GM12872 (cell line): ENCODE measurements at regions not wholly inside any gene's neighbourhood (a gene's known extent, or its start where the extent isn't known, plus 50 kb on each side); places are given as distances from the start of the nearest gene placed in this dataset.

Experiments
- TF ChIP-seq, protein P1 (sequence below): IDR thresholded peaks from 3 replicates; pipeline ENCODE4 v1.5.1; 2011; ENCODE audit warnings: low read depth, mild to moderate bottlenecking, low read length, moderate library complexity; ENCODE audit not compliant: insufficient read depth

DNA sequence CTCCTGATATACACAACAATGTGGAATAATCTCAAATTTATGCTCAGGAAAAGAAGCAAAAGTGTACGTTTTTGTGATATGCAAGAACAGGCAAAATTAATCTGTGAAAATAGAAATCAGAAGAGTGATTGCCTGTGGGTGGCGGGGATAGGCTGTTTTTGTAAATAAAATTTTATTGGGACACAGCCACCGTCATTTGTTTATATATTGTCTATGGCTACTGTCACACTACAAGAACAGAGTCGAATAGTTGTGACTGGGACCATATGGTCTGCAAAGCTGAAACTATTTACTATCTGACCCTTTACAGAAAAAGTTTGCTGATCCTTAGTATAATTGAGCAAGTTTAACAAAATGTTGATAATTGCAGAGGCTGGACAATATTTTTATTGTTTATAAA lies 269.5 kb upstream of the HTR2A start:
- TF ChIP-seq, protein P1, sequence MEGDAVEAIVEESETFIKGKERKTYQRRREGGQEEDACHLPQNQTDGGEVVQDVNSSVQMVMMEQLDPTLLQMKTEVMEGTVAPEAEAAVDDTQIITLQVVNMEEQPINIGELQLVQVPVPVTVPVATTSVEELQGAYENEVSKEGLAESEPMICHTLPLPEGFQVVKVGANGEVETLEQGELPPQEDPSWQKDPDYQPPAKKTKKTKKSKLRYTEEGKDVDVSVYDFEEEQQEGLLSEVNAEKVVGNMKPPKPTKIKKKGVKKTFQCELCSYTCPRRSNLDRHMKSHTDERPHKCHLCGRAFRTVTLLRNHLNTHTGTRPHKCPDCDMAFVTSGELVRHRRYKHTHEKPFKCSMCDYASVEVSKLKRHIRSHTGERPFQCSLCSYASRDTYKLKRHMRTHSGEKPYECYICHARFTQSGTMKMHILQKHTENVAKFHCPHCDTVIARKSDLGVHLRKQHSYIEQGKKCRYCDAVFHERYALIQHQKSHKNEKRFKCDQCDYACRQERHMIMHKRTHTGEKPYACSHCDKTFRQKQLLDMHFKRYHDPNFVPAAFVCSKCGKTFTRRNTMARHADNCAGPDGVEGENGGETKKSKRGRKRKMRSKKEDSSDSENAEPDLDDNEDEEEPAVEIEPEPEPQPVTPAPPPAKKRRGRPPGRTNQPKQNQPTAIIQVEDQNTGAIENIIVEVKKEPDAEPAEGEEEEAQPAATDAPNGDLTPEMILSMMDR: no peak

DNA sequence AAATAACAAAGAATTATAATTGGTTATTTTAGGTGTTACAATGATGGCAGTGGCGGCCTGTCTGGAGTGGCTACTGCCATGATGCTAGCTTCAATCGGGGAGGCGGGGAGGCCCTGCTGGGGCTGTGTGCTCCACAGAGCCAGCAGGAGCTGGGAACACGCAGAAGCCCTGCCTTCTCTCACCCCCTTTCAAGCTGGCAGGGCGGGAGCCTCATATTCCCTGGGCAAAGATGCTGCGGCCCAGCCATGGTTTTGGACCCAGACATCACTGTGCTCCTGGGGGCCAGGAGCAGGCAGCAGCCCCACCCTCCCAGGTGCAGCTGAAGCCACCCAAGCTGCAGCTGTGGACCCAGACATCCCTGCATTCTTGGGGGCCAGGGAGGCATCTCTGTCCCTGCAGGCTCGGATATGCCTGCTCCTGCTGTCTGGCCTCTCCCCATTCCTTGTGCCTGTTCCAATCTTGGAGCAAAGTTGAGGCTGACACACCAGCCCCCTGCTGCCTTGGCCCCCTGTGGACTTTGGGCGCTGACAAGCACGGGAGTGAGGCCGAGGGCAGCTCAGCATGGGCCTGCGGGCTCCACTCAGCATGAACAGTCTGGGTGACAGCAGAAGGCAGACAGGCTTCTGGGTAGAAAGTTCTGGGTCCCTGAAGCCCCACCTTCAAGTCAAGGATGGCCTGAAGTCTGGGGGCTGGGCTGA lies 263.1 kb upstream of the HTR2A start:
- TF ChIP-seq, protein P1: no peak

DNA sequence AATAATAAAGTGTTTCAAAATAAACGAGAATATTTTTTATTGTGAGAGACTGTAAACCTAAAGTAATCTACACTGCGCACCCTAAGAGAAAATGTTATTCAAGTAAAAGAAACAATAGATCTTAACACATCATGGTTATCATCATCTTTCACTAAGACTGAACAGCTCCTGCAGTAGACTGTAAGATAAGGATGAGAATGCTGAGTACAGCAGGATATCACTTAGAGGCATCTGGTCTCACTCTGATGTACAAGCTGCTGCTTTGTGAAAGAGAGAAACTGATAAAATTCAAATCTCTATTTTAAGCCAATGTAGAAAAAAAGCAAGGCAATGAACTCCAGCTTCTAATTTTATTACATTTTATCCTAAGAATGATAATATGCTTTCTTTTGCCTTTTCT lies 261.7 kb upstream of the HTR2A start:
- TF ChIP-seq, protein P1: no peak

DNA sequence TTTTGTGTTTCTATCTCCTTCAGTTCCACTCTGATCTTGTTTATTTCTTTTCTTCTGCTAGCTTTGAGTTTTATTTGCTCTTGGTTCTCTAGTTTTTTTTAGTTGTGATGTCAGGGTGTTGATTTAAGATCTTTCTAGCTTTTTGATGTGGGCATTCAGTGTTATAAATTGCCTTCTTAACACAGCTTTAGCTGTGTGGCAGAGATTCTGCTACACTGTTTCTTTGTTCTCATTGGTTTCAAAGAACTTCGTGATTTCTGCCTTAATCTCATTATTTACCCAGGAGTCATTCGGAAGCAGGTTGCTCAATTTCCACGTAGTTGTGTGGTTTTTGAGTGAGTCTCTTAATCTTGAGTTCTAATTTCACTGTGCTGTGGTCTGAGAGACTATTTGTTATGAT lies 251.7 kb upstream of the HTR2A start:
- TF ChIP-seq, protein P1: no peak

DNA sequence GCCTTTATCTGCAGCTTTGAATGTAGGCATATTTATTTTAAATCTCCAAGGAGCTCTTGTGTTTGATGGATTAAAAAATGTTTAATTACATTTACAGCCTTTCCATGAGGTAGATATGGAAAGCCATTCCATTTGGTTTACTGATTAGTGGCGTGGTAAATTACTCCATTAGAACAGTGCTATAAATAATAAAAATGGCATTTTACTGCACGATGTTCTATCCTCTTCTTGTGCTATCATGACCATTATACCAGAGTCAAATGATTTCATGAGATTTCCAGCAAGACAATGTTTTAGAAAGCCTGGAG lies 250.9 kb upstream of the HTR2A start:
- TF ChIP-seq, protein P1: no peak

DNA sequence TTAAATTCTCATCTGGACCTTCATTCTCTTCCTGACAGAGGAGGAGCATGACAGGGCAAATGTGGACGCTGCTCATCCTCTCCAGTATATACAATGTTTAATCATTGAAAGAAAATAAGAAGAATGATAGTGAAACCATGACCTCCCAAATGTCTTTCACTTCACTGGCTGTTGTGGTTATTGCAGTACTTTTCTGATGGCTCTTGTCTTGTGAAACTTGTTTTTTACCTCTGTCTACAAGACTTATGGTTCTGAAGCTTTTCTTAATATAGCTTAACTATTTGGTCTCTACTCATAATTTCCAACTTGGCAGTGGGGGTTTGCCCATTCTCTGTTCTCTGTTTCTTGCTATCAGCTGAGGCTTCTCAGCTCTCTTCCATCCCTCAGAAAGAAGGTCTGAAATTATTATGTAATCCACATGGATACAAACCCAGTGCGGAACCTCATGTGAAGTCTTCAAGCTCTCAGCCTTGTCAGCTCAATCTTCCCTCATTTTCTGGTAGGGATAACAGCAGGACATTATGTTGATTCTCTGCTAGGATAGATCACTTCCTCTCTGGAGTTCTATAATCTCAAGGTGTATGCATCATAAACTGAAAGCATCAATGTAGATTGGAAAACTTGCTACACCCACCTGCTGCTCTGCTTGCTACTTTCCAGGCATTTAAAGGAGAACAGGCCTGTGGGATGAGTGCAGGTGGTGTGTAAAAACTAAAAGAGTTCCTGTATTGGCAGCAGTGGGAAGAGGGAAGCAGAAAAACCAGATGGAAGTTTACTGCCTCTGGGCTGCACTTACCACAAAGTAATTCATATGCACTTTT lies 250.3 kb upstream of the HTR2A start:
- TF ChIP-seq, protein P1: no peak

DNA sequence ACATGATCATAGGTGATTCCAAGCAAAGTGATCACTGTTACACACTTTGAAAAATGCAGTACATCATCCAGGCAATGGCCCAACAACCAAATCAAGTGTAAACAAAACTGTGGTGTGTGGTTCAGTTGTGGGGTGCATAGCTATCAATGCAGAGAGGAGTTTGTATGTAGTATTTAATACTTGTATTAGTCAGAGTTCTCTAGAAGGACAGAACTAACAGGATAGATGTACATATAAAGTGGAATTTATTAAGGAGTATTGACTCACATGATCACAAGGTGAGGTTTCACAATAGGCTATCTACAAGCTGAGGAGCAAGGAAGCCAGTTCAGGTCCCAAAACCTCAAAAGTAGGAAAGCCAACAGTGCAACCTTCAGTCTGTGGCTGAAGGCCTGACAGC lies 249.3 kb upstream of the HTR2A start:
- TF ChIP-seq, protein P1: no peak
